Neural progenitor cell (in vitro differentiated cells): ENCODE measurements at regions not wholly inside any gene's neighbourhood (a gene's known extent, or its start where the extent isn't known, plus 50 kb on each side); places are given as distances from the start of the nearest gene placed in this dataset.
"Not testable (repeated sequence)": the region's sequence is repeated elsewhere in the genome, so short reads cannot be mapped to it uniquely, and the experiment has no call there.

Experiments used
- DNase-seq: peaks from one replicate; pipeline ENCODE4 v3.0.0-alpha.2; 2016; ENCODE audit warnings: low spot score
- H2AFZ ChIP-seq: fragments of 200-600 bp; sonication (generic); replicated peaks from 2 replicates; pipeline ENCODE4 v1.6.1; 2016; ENCODE audit warnings: antibody characterized with exemption
- H3F3A ChIP-seq: fragments of 200-600 bp; sonication (generic); 2 replicates; pipeline ENCODE4 v1.6.1; 2016; ENCODE audit warnings: antibody characterized with exemption, low read depth
- H3K27ac ChIP-seq: fragments of 200-600 bp; sonication (generic); 2 replicates; pipeline ENCODE4 v1.5.1; 2016; ENCODE audit warnings: mild to moderate bottlenecking
- H3K27me3 ChIP-seq: fragments of 200-600 bp; sonication (generic); 2 replicates; pipeline ENCODE4 v1.6.1; 2016; ENCODE audit warnings: mild to moderate bottlenecking, moderate library complexity
- H3K36me3 ChIP-seq: fragments of 200-600 bp; sonication (generic); 2 replicates; pipeline ENCODE4 v1.5.1; 2016
- H3K4me1 ChIP-seq: fragments of 200-600 bp; sonication (generic); 2 replicates; pipeline ENCODE4 v1.6.1; 2016; ENCODE audit warnings: mixed run types
- H3K4me2 ChIP-seq: fragments of 200-600 bp; sonication (generic); 2 replicates; pipeline ENCODE4 v1.6.1; 2016
- H3K4me3 ChIP-seq: fragments of 200-600 bp; sonication (generic); 2 replicates; pipeline ENCODE4 v1.5.1; 2016
- H3K79me2 ChIP-seq: fragments of 200-600 bp; sonication (generic); 2 replicates; pipeline ENCODE4 v1.6.1; 2016; ENCODE audit warnings: low read depth
- H3K9ac ChIP-seq: fragments of 200-600 bp; sonication (generic); 2 replicates; pipeline ENCODE4 v1.6.1; 2016
- H3K9me3 ChIP-seq: fragments of 200-600 bp; sonication (generic); 2 replicates; pipeline ENCODE4 v1.5.1; 2016; ENCODE audit warnings: low read depth
- H4K20me1 ChIP-seq: fragments of 200-600 bp; sonication (generic); 2 replicates; pipeline ENCODE4 v1.6.1; 2016; ENCODE audit warnings: low read depth
- H3K27ac Mint-ChIP-seq: 3 replicates; pipeline ENCODE4 v1.8.0; 2021; ENCODE audit warnings: mixed read lengths
- H3K27me3 Mint-ChIP-seq: 2 replicates; pipeline ENCODE4 v1.8.0; 2022; ENCODE audit warnings: low read depth, mild to moderate bottlenecking, inconsistent platforms, moderate library complexity, mixed read lengths; ENCODE audit not compliant: insufficient read depth
- H3K36me3 Mint-ChIP-seq: 3 replicates; pipeline ENCODE4 v1.8.0; 2021; ENCODE audit warnings: mixed read lengths
- H3K4me1 Mint-ChIP-seq: 3 replicates; pipeline ENCODE4 v1.8.0; 2021; ENCODE audit warnings: mixed read lengths
- H3K4me3 Mint-ChIP-seq: 3 replicates; pipeline ENCODE4 v1.8.0; 2021; ENCODE audit warnings: mild to moderate bottlenecking, moderate library complexity, mixed read lengths
- H3K9me3 Mint-ChIP-seq: 3 replicates; pipeline ENCODE4 v1.8.0; 2020; ENCODE audit warnings: mixed read lengths
- EZH2phosphoT487 ChIP-seq: fragments of 200-600 bp; sonication (generic); IDR thresholded peaks from 2 replicates; pipeline ENCODE4 v1.6.1; 2017; ENCODE audit warnings: antibody characterized with exemption

GRCh38 chr15:22253002-22253675, 172.8 kb downstream of the OR4M2 start:
- DNase-seq, H3K79me2 ChIP-seq, H3K36me3 Mint-ChIP-seq, H2AFZ ChIP-seq, H3K27ac ChIP-seq, H3K36me3 ChIP-seq, H3K4me2 ChIP-seq, H3K4me3 ChIP-seq, H3K27ac Mint-ChIP-seq, H3F3A ChIP-seq, H3K4me3 Mint-ChIP-seq, H4K20me1 ChIP-seq, H3K9ac ChIP-seq, H3K4me1 ChIP-seq, H3K4me1 Mint-ChIP-seq, H3K27me3 ChIP-seq: not testable (repeated sequence)
- Mint-ChIP-seq H3K27me3 (peaks cover 21% of the 10 kb centered on the region), H3K9me3 (peaks cover 83% of the 10 kb centered on the region)
- peaks cover 69% of the 10 kb centered on the region for H3K9me3 ChIP-seq

DNA sequence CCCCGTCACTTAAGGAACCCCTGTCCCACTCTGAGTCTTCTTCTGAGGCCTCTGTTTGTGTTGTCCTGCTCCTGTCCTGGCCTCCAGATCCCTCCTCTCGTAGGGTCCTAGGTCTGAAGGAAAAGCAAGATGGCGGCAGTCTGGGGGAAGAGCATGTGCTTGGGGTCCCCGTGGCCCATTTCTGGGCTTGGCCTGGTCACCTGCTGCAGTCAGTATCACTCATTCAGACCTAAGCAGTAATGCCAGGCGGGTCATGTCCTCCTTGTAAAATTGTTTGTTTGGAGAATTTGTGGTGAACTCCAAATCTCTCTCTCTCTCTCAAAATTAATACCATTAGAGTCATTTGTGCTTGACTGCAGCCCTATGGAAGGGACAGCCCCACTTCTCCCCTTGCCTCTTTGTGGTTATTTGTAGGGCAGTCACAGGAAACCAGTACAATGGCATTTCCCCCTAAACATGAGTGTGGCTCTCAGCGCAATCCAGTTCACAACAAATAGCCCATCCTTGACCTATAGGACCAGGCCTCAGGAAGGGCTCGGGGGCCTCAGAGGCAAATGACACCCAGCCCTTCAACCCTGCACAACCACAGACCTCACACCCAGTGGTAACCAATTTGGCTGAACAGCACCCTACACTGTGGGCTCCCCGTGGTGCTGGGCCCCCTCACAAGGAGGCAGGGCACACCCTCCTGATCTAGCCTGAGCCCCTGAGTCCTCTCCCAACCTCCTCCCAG, 173.5 kb downstream of the OR4M2 start:
- Histone ChIP-seq H3K4me3 (no peak overlapping the region), H3K27ac (no peak overlapping the region), H3K4me1 (no peaks in the 10 kb centered on the region), H3K36me3 (no peaks in the 10 kb centered on the region), H2AFZ (no peak overlapping the region), H3K79me2 (no peaks in the 10 kb centered on the region), H3K27me3 (no peaks in the 10 kb centered on the region), H3K9me3 (peaks cover 62% of the 10 kb centered on the region), H3K9ac (no peak overlapping the region), H3F3A (peaks cover 5% of the 10 kb centered on the region), H4K20me1 (no peaks in the 10 kb centered on the region), H3K4me2 (no peak overlapping the region)
- no peak for TF ChIP-seq EZH2phosphoT487
- no peak overlapping the region for H3K4me3 Mint-ChIP-seq
- peaks cover 18% of the 10 kb centered on the region for H3K27me3 Mint-ChIP-seq
- no peaks in the 10 kb centered on the region for H3K4me1 Mint-ChIP-seq
- no peak for DNase-seq
- H3K9me3 Mint-ChIP-seq = peaks cover 80% of the 10 kb centered on the region
- no peak overlapping the region for H3K27ac Mint-ChIP-seq
- H3K36me3 Mint-ChIP-seq = peaks cover 8% of the 10 kb centered on the region

GRCh38 chr15:22254409-22255045, 174.2 kb downstream of the OR4M2 start:
- H3K4me1 Mint-ChIP-seq, H3K4me3 Mint-ChIP-seq, H3K36me3 Mint-ChIP-seq, H3K4me2 ChIP-seq, H3K36me3 ChIP-seq, H4K20me1 ChIP-seq, H3K79me2 ChIP-seq, H3K27ac ChIP-seq, H2AFZ ChIP-seq, H3K4me1 ChIP-seq, H3K4me3 ChIP-seq, H3K9ac ChIP-seq, H3K27ac Mint-ChIP-seq, H3F3A ChIP-seq, DNase-seq, H3K27me3 ChIP-seq: not testable (repeated sequence)
- peaks cover 81% of the 10 kb centered on the region for H3K9me3 Mint-ChIP-seq
- peaks cover 18% of the 10 kb centered on the region for H3K27me3 Mint-ChIP-seq
- H3K9me3 ChIP-seq = peaks cover 60% of the 10 kb centered on the region

GRCh38 chr15:22255606-22256005, 175.3 kb downstream of the OR4M2 start:
- H3K9me3 Mint-ChIP-seq = peaks cover 82% of the 10 kb centered on the region
- H3K27me3 Mint-ChIP-seq = peaks cover 22% of the 10 kb centered on the region
- H3K79me2 ChIP-seq, H3K9ac ChIP-seq, H3K36me3 Mint-ChIP-seq, H3K4me3 ChIP-seq, DNase-seq, H3K27ac ChIP-seq, H3K4me1 Mint-ChIP-seq, H3K4me2 ChIP-seq, H3K27ac Mint-ChIP-seq, H3F3A ChIP-seq, H3K36me3 ChIP-seq, H2AFZ ChIP-seq, H3K4me3 Mint-ChIP-seq, H4K20me1 ChIP-seq, H3K4me1 ChIP-seq, H3K27me3 ChIP-seq: not testable (repeated sequence)
- peaks cover 56% of the 10 kb centered on the region for H3K9me3 ChIP-seq

DNA sequence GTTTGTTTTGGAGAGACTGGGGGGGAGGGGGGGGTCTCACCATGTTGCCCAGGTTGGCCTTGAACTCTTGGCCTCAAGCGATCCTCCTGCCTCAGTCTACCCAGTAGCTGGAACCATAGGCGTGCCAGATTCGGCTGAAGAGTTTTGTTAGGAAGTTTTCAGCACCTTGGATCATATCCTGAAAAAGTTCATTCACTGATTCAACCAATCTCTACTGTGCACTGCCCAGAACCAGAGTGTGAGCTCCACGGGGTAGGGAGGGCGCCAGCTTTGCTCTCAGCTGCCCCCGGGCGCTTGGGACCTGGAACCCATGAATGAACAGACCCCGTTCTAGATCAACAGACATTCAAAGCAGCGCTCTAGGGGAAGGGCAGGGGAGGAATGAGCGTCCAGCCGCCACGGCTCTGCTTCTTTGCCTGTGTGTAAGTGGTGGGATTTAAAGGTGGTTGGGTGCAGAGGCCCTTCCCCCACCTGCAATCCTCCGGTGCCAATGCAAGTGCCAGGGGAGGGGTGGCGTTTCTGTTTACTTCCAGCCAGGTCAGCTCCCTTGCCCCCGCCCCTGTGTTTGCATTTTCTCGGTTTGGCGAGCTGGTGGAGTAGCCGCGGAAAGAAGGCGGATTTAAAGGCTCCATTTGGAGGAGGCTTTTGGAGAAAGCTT, 176.2 kb downstream of the OR4M2 start:
- H3K27ac ChIP-seq, H3K4me2 ChIP-seq, H2AFZ ChIP-seq, H3K36me3 ChIP-seq, H3K4me3 Mint-ChIP-seq, H3K27me3 ChIP-seq, H3K9ac ChIP-seq, H3K4me3 ChIP-seq, H3K36me3 Mint-ChIP-seq, H3K4me1 ChIP-seq, H3K79me2 ChIP-seq, H4K20me1 ChIP-seq, H3K27ac Mint-ChIP-seq, DNase-seq, H3F3A ChIP-seq, H3K4me1 Mint-ChIP-seq: not testable (repeated sequence)
- peaks cover 50% of the 10 kb centered on the region for H3K9me3 ChIP-seq
- H3K27me3 Mint-ChIP-seq = peaks cover 18% of the 10 kb centered on the region
- H3K9me3 Mint-ChIP-seq = peaks cover 82% of the 10 kb centered on the region
